WTC11 (cell line): ENCODE measurements at regions not wholly inside any gene's neighbourhood (a gene's known extent, or its start where the extent isn't known, plus 50 kb on each side); places are given as distances from the start of the nearest gene placed in this dataset.

ENCODE experiments used
- ATF1 ChIP-seq: sonication (generic); formaldehyde crosslinking; IDR thresholded peaks from 2 replicates; pipeline ENCODE4 v1.8.1; 2023; ENCODE audit warnings: mild to moderate bottlenecking, moderate library complexity, missing genetic modification reagents
- CREB1 ChIP-seq: sonication (generic); formaldehyde crosslinking; IDR thresholded peaks from 2 replicates; pipeline ENCODE4 v1.8.0; 2023; ENCODE audit warnings: mild to moderate bottlenecking, missing genetic modification reagents
- CTCF ChIP-seq: fragments of 200-600 bp; IDR thresholded peaks from 2 replicates; pipeline ENCODE4 v1.8.0; 2022; ENCODE audit warnings: antibody characterized with exemption
- E2F4 ChIP-seq: sonication (generic); formaldehyde crosslinking; IDR thresholded peaks from 2 replicates; pipeline ENCODE4 v1.8.1; 2022; ENCODE audit warnings: low read depth, mild to moderate bottlenecking, moderate library complexity, missing genetic modification reagents, borderline replicate concordance
- HMGXB4 ChIP-seq: sonication (generic); formaldehyde crosslinking; IDR thresholded peaks from 2 replicates; pipeline ENCODE4 v1.8.1; 2023; ENCODE audit warnings: mild to moderate bottlenecking, moderate library complexity, missing genetic modification reagents
- IRF1 ChIP-seq: sonication (generic); formaldehyde crosslinking; IDR thresholded peaks from 2 replicates; pipeline ENCODE4 v1.8.0; 2023; ENCODE audit warnings: missing genetic modification reagents
- MAX ChIP-seq: sonication (generic); formaldehyde crosslinking; IDR thresholded peaks from 2 replicates; pipeline ENCODE4 v1.8.0; 2022; ENCODE audit warnings: mild to moderate bottlenecking, missing genetic modification reagents
- NR2C2 ChIP-seq: sonication (generic); formaldehyde crosslinking; IDR thresholded peaks from 2 replicates; pipeline ENCODE4 v1.8.0; 2022; ENCODE audit warnings: mild to moderate bottlenecking, missing genetic modification reagents
- TEAD4 ChIP-seq: sonication (generic); formaldehyde crosslinking; IDR thresholded peaks from 2 replicates; pipeline ENCODE4 v1.8.0; 2022; ENCODE audit warnings: mild to moderate bottlenecking, missing genetic modification reagents
- ZNF512 ChIP-seq: sonication (generic); formaldehyde crosslinking; IDR thresholded peaks from 2 replicates; pipeline ENCODE4 v1.8.1; 2022; ENCODE audit warnings: missing genetic modification reagents, borderline replicate concordance
- ZSCAN18 ChIP-seq: fragments of 250-450 bp; sonication (Bioruptor Pico); IDR thresholded peaks from 2 replicates; pipeline ENCODE4 v2.1.2; 2022; ENCODE audit warnings: mild to moderate bottlenecking, moderate library complexity

- no peak for TF ChIP-seq CTCF
- TF ChIP-seq CREB1, result no peak
- no peak for TF ChIP-seq TEAD4 (CRISPR knock-in tag)
- TF ChIP-seq MAX, result no peak
- no peak for TF ChIP-seq HMGXB4
- no peak for TF ChIP-seq ATF1 (CRISPR knock-in tag)
- TF ChIP-seq ZNF512, result no peak
- no peak for TF ChIP-seq ZSCAN18 (CRISPR knock-in tag)
- TF ChIP-seq E2F4 (CRISPR knock-in tag), result no peak
- TF ChIP-seq IRF1 (CRISPR knock-in tag), result no peak
- no peak for TF ChIP-seq NR2C2 (CRISPR knock-in tag)
Observed at GRCh38 chr12:34219046-34219770, 196.9 kb downstream of the ALG10 start.
